Spleen (tissue), 11 donors: ENCODE measurements at regions not wholly inside any gene's neighbourhood (a gene's known extent, or its start where the extent isn't known, plus 50 kb on each side); places are given as distances from the start of the nearest gene placed in this dataset.

ENCODE experiments used
- DNase-seq: peaks from one replicate; pipeline ENCODE4 v3.0.0-alpha.2; 2020
- H3K27ac ChIP-seq, 8 donors: fragments of 200-600 bp; sonication (generic) in 7 of 8; 1 replicate in 4 of 8; 2 replicates in 4 of 8; pipeline versions ENCODE4 v1.5.0 to v1.8.0; 2016 to 2021; ENCODE audit warnings: inconsistent platforms in 4 of 8, mild to moderate bottlenecking in 4 of 8, moderate library complexity in 1 of 8
- H3K27me3 ChIP-seq, 7 donors: fragments of 200-600 bp; sonication (generic) in 6 of 7; replicated peaks in 1 of 7; 1 replicate in 4 of 7; 2 replicates in 3 of 7; pipeline versions ENCODE4 v1.5.0 to v1.8.0; 2016 to 2021; ENCODE audit warnings: inconsistent platforms in 3 of 7, mild to moderate bottlenecking in 1 of 7
- H3K36me3 ChIP-seq, 6 donors: fragments of 200-600 bp; sonication (generic) in 5 of 6; 1 replicate in 4 of 6; 2 replicates in 2 of 6; pipeline versions ENCODE4 v1.5.0 to v1.8.0; 2016 to 2021; ENCODE audit warnings: inconsistent platforms in 2 of 6
- H3K4me1 ChIP-seq, 6 donors: fragments of 200-600 bp; sonication (generic) in 5 of 6; 1 replicate in 3 of 6; 2 replicates in 3 of 6; pipeline versions ENCODE4 v1.5.0 to v1.8.0; 2016 to 2021; ENCODE audit warnings: inconsistent platforms in 3 of 6
- H3K4me3 ChIP-seq, 8 donors: fragments of 200-600 bp; sonication (generic) in 7 of 8; 1 replicate in 4 of 8; 2 replicates in 4 of 8; pipeline versions ENCODE4 v1.5.0 to v1.8.0; 2016 to 2021; ENCODE audit warnings: inconsistent platforms in 4 of 8, mild to moderate bottlenecking in 4 of 8, moderate library complexity in 2 of 8
- H3K9me3 ChIP-seq, 8 donors: fragments of 200-600 bp; sonication (generic) in 7 of 8; 1 replicate in 4 of 8; 2 replicates in 4 of 8; pipeline versions ENCODE4 v1.5.0 to v1.8.0; 2016 to 2021; ENCODE audit warnings: inconsistent platforms in 4 of 8
- CTCF ChIP-seq, 11 experiments: fragments of 200-600 bp in 7 of 11; fragments of 450-650 bp in 4 of 11; sonication (generic) in 4 of 11; IDR thresholded peaks in 8 of 11; conservative IDR thresholded peaks in 3 of 11; 1 replicate in 7 of 11; 2 replicates in 4 of 11; pipeline versions ENCODE4 v1.4.0 to v1.8.0; 2016 to 2021; ENCODE audit warnings: antibody characterized with exemption in 11 of 11, inconsistent platforms in 4 of 11, mild to moderate bottlenecking in 1 of 11
- POLR2A ChIP-seq, 3 donors: fragments of 450-650 bp; IDR thresholded peaks; one replicate each; pipeline ENCODE4 v1.5.1; 2017; ENCODE audit warnings: antibody characterized with exemption in 3 of 3, mild to moderate bottlenecking in 1 of 3
- POLR2AphosphoS5 ChIP-seq, 3 donors: sonication (generic); formaldehyde crosslinking; IDR thresholded peaks; one replicate each; pipeline ENCODE4 v1.5.1; 2017; ENCODE audit warnings: antibody characterized with exemption in 3 of 3
- WGBS, 5 donors: extraction: QIAGEN DNeasy Blood & Tissue Kit in 3 of 5; methylation state at CpG; one replicate each; pipeline versions ENCODE4 v1.1.5 to v1.1.7; 2013 to 2018; 5-methylcytosine and 5-hydroxymethylcytosine counted together
- intact Hi-C: fragments of 100-400 bp; cut with DNase I; formaldehyde crosslinking; loops from one replicate; pipeline ENCODE4 v1.15.0; 2023; ENCODE audit warnings: low total_unique reads
- donor health status: healthy with polysubstance abuse.
- donor health status: DM: no; HTN: no; CAD: no; lungs with moderate emphysema.
- donor health status: DM: no; HTN: no; CAD: no.
- donor health status: Bipolar disorder and iron deficiency.
- donor health status: healthy.
- donor health status: DM: no; HTN: no; CAD: no.
- donor health status: DM: yes; HTN: yes; CAD: no.

- H3K9me3 ChIP-seq: no peaks in the 10 kb centered on the region
- H3K27ac ChIP-seq: no peak overlapping the region
- no peaks in the 10 kb centered on the region for H3K27me3 ChIP-seq
- TF ChIP-seq POLR2AphosphoS5 (IDR thresholded peaks at IDR 0.05): no peak
- TF ChIP-seq CTCF (IDR thresholded peaks at IDR 0.05 in 8 of 11, conservative IDR thresholded peaks at IDR 0.05 in 3 of 11): no peak
- no peak for TF ChIP-seq POLR2A (IDR thresholded peaks at IDR 0.05)
- H3K4me3 ChIP-seq: no peak overlapping the region
- 83 to 95% (median 91%) methylated on average over 4 to 8 of the region's 8 CpGs for WGBS, 5 donors
- H3K4me1 ChIP-seq: no peaks in the 10 kb centered on the region
- no peak for DNase-seq
- intact Hi-C loops: no loop called here
- no peaks in the 10 kb centered on the region for H3K36me3 ChIP-seq
Measured at GRCh38 chr6:163647624-163648023, 233.1 kb downstream of the QKI start.

GRCh38 chr6:163646866-163647265 lies 232.3 kb downstream of the QKI start:
- H3K27ac ChIP-seq: no peak overlapping the region
- H3K27me3 ChIP-seq: no peaks in the 10 kb centered on the region
- TF ChIP-seq POLR2AphosphoS5 (IDR thresholded peaks at IDR 0.05): no peak
- TF ChIP-seq POLR2A (IDR thresholded peaks at IDR 0.05): no peak
- no peak for TF ChIP-seq CTCF (IDR thresholded peaks at IDR 0.05 in 8 of 11, conservative IDR thresholded peaks at IDR 0.05 in 3 of 11)
- 72 to 81% (median 77%) methylated on average over 3 of the region's 3 CpGs for WGBS, 5 donors
- H3K4me3 ChIP-seq: no peak overlapping the region
- DNase-seq: no peak
- no peaks in the 10 kb centered on the region for H3K4me1 ChIP-seq
- no peaks in the 10 kb centered on the region for H3K36me3 ChIP-seq
- no peaks in the 10 kb centered on the region for H3K9me3 ChIP-seq
- intact Hi-C loops: no loop called here

- no peaks in the 10 kb centered on the region for H3K36me3 ChIP-seq
- no peak overlapping the region for H3K27ac ChIP-seq
- intact Hi-C loops: no loop called here
- no peak overlapping the region for H3K4me3 ChIP-seq
- no peaks in the 10 kb centered on the region for H3K9me3 ChIP-seq
- H3K27me3 ChIP-seq: no peaks in the 10 kb centered on the region
- no peak for DNase-seq
- TF ChIP-seq CTCF (IDR thresholded peaks at IDR 0.05 in 8 of 11, conservative IDR thresholded peaks at IDR 0.05 in 3 of 11) (no peak), POLR2A (IDR thresholded peaks at IDR 0.05) (no peak), POLR2AphosphoS5 (IDR thresholded peaks at IDR 0.05) (no peak)
- H3K4me1 ChIP-seq: no peaks in the 10 kb centered on the region
- WGBS, 5 donors: 84 to 93% (median 91%) methylated on average over 9 of the region's 9 CpGs
Measured at GRCh38 chr6:163646133-163646532, 231.6 kb downstream of the QKI start.

- no peak for DNase-seq
- no peak overlapping the region for H3K4me3 ChIP-seq
- intact Hi-C loops: no loop called here
- WGBS, 5 donors: 76 to 85% (median 80%) methylated on average over 10 of the region's 10 CpGs
- no peaks in the 10 kb centered on the region for H3K4me1 ChIP-seq
- H3K27ac ChIP-seq: no peak overlapping the region
- H3K36me3 ChIP-seq: no peaks in the 10 kb centered on the region
- H3K27me3 ChIP-seq: no peaks in the 10 kb centered on the region
- TF ChIP-seq POLR2AphosphoS5 (IDR thresholded peaks at IDR 0.05) (no peak), POLR2A (IDR thresholded peaks at IDR 0.05) (no peak), CTCF (IDR thresholded peaks at IDR 0.05 in 8 of 11, conservative IDR thresholded peaks at IDR 0.05 in 3 of 11) (no peak)
- no peaks in the 10 kb centered on the region for H3K9me3 ChIP-seq
Measured at GRCh38 chr6:163645560-163645959, 231.0 kb downstream of the QKI start.
